ENCODE measurements at regions not wholly inside any gene's neighbourhood (a gene's known extent, or its start where the extent isn't known, plus 50 kb on each side); places are given as distances from the start of the nearest gene placed in this dataset.

GRCh38 chr4:83780053-83780733, 244.3 kb downstream of the GPAT3 start:
- no peak overlapping the region for H3K4me3 Mint-ChIP-seq (ENCODE audit: low read depth, unreplicated experiment)
- no peaks in the 10 kb centered on the region for H3K4me1 Mint-ChIP-seq (ENCODE audit: low read depth, unreplicated experiment)
- no TSS peak for BruUV-seq (replicated peaks)
- no peak for DNase-seq
- intact Hi-C loops (cut with micrococcal nuclease; ENCODE audit: unreplicated experiment), result loop anchor here (1.0 kb wide), 1 partner anchor 181 kb away; no protein-coding TSS in a partner anchor
- H3K27ac Mint-ChIP-seq (ENCODE audit: unreplicated experiment), result no peak overlapping the region
- H3K9me3 Mint-ChIP-seq (ENCODE audit: low read depth, unreplicated experiment), result no peaks in the 10 kb centered on the region
- CTCF ChIA-PET, result interaction anchor here (0.5 kb wide), 1 partner anchor 79 kb away, joined by 3 read pairs; no protein-coding TSS in a partner anchor
- TF ChIP-seq, protein P1, sequence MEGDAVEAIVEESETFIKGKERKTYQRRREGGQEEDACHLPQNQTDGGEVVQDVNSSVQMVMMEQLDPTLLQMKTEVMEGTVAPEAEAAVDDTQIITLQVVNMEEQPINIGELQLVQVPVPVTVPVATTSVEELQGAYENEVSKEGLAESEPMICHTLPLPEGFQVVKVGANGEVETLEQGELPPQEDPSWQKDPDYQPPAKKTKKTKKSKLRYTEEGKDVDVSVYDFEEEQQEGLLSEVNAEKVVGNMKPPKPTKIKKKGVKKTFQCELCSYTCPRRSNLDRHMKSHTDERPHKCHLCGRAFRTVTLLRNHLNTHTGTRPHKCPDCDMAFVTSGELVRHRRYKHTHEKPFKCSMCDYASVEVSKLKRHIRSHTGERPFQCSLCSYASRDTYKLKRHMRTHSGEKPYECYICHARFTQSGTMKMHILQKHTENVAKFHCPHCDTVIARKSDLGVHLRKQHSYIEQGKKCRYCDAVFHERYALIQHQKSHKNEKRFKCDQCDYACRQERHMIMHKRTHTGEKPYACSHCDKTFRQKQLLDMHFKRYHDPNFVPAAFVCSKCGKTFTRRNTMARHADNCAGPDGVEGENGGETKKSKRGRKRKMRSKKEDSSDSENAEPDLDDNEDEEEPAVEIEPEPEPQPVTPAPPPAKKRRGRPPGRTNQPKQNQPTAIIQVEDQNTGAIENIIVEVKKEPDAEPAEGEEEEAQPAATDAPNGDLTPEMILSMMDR (IDR thresholded peaks at IDR 0.05; ENCODE audit: unreplicated experiment), result no peak
- no peaks in the 10 kb centered on the region for H3K27me3 Mint-ChIP-seq (ENCODE audit: unreplicated experiment)
- no peaks in the 10 kb centered on the region for H3K36me3 Mint-ChIP-seq (ENCODE audit: insufficient read depth, unreplicated experiment)

- TF ChIP-seq, protein P1 (IDR thresholded peaks at IDR 0.05; ENCODE audit: unreplicated experiment), result no peak
- H3K27me3 Mint-ChIP-seq (ENCODE audit: unreplicated experiment), result no peaks in the 10 kb centered on the region
- no peaks in the 10 kb centered on the region for H3K36me3 Mint-ChIP-seq (ENCODE audit: insufficient read depth, unreplicated experiment)
- no peaks in the 10 kb centered on the region for H3K4me1 Mint-ChIP-seq (ENCODE audit: low read depth, unreplicated experiment)
- H3K27ac Mint-ChIP-seq (ENCODE audit: unreplicated experiment), result no peak overlapping the region
- intact Hi-C loops (cut with micrococcal nuclease; ENCODE audit: unreplicated experiment), result loop anchor here (1.0 to 10.0 kb wide), 2 partner anchors 182 to 365 kb away; no protein-coding TSS in a partner anchor
- H3K9me3 Mint-ChIP-seq (ENCODE audit: low read depth, unreplicated experiment), result no peaks in the 10 kb centered on the region
- no TSS peak for BruUV-seq (replicated peaks)
- no peak for DNase-seq
- CTCF ChIA-PET, result no interaction called here
- no peak overlapping the region for H3K4me3 Mint-ChIP-seq (ENCODE audit: low read depth, unreplicated experiment)
Measured at GRCh38 chr4:83779103-83780052, 243.5 kb downstream of the GPAT3 start.

GRCh38 chr4:83772685-83773084, 236.8 kb downstream of the GPAT3 start:
- Mint-ChIP-seq H3K36me3 (ENCODE audit: insufficient read depth, unreplicated experiment) (no peaks in the 10 kb centered on the region), H3K9me3 (ENCODE audit: low read depth, unreplicated experiment) (no peaks in the 10 kb centered on the region), H3K27me3 (ENCODE audit: unreplicated experiment) (no peaks in the 10 kb centered on the region), H3K4me1 (ENCODE audit: low read depth, unreplicated experiment) (no peaks in the 10 kb centered on the region), H3K27ac (ENCODE audit: unreplicated experiment) (no peak overlapping the region), H3K4me3 (ENCODE audit: low read depth, unreplicated experiment) (no peak overlapping the region)
- no TSS peak for BruUV-seq (replicated peaks)
- intact Hi-C loops (cut with micrococcal nuclease; ENCODE audit: unreplicated experiment), result loop anchor here (5.0 to 10.0 kb wide), 3 partner anchors 125 to 485 kb away; no protein-coding TSS in a partner anchor
- DNase-seq, result no peak
- CTCF ChIA-PET, result no interaction called here
- TF ChIP-seq, protein P1 (IDR thresholded peaks at IDR 0.05; ENCODE audit: unreplicated experiment), result no peak

DNA sequence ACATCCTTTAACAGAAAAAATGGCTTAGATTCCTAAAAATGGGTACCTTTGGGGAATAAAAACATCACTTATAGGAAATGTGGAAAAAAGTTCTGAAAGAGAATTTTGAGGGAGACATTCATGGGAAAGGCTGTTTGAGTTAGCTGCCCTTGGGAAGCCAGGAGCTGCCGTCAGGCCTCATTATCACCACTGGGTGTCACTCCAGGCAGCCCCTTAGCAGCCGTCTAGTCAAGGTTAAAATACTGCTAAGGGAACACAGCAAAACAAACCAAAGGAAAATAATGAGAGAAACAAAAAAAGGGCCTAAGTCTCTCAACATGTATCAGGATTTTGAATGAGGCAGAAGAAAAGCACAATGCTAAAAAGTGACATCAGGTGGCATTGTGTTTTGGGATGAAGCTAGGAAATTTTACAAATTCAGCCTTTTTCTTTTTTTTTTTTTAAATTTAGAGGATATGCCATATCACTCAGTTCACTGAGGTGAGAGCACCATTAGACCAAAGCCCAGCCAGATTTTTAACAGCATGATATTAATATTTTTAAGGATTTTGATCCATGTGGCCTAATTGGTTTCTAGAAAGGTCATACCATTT, 235.3 kb downstream of the GPAT3 start:
- BruUV-seq (replicated peaks), result no TSS peak
- Mint-ChIP-seq H3K27me3 (ENCODE audit: unreplicated experiment) (no peaks in the 10 kb centered on the region), H3K4me1 (ENCODE audit: low read depth, unreplicated experiment) (no peaks in the 10 kb centered on the region), H3K36me3 (ENCODE audit: insufficient read depth, unreplicated experiment) (no peaks in the 10 kb centered on the region), H3K27ac (ENCODE audit: unreplicated experiment) (no peak overlapping the region), H3K4me3 (ENCODE audit: low read depth, unreplicated experiment) (no peak overlapping the region), H3K9me3 (ENCODE audit: low read depth, unreplicated experiment) (no peaks in the 10 kb centered on the region)
- intact Hi-C loops (cut with micrococcal nuclease; ENCODE audit: unreplicated experiment), result loop anchor here (1.0 to 10.0 kb wide), 4 partner anchors 124 to 486 kb away; no protein-coding TSS in a partner anchor
- TF ChIP-seq, protein P1 (IDR thresholded peaks at IDR 0.05; ENCODE audit: unreplicated experiment), result peak; percentile 46
- CTCF ChIA-PET, result interaction anchor here (1.0 to 1.2 kb wide), 3 partner anchors 191 to 680 kb away, joined by 3 to 11 read pairs (median 3); no protein-coding TSS in a partner anchor
- peak; percentile 38 for DNase-seq
